SU-DHL-6 (cell line): ENCODE measurements at regions not wholly inside any gene's neighbourhood (a gene's known extent, or its start where the extent isn't known, plus 50 kb on each side); places are given as distances from the start of the nearest gene placed in this dataset.

Experiments used
- H2AFZ ChIP-seq: fragments of 200-600 bp; sonication (generic); 2 replicates; pipeline ENCODE4 v1.6.1; 2014; ENCODE audit warnings: low read depth, mild to moderate bottlenecking, moderate library complexity, mixed read lengths, antibody characterized with exemption, low read length; ENCODE audit not compliant: severe bottlenecking
- H3F3A ChIP-seq: fragments of 200-600 bp; shearing (Covaris generic); 2 replicates; pipeline ENCODE4 v1.6.0; 2016; ENCODE audit warnings: antibody characterized with exemption, mild to moderate bottlenecking; ENCODE audit not compliant: insufficient read depth
- H3K27ac ChIP-seq: fragments of 200-600 bp; sonication (generic); 2 replicates; pipeline ENCODE4 v1.5.1; 2016; ENCODE audit warnings: low read depth, mild to moderate bottlenecking, low read length, moderate library complexity, mixed read lengths
- H3K27me3 ChIP-seq: fragments of 200-600 bp; sonication (generic), shearing (Covaris generic); 2 replicates; pipeline ENCODE4 v1.6.0; 2014; ENCODE audit warnings: mild to moderate bottlenecking, low read length
- H3K36me3 ChIP-seq: fragments of 200-600 bp; sonication (generic); 2 replicates; pipeline ENCODE4 v1.6.1; 2014; ENCODE audit warnings: mild to moderate bottlenecking, low read length, mixed read lengths
- H3K4me2 ChIP-seq: fragments of 300-600, 200-600 bp; shearing (Covaris generic), sonication (generic); 2 replicates; pipeline ENCODE4 v1.6.0; 2014; ENCODE audit warnings: low read length, low read depth, mild to moderate bottlenecking; ENCODE audit not compliant: poor library complexity, severe bottlenecking
- H3K4me3 ChIP-seq: fragments of 200-600 bp; sonication (generic); 2 replicates; pipeline ENCODE4 v1.5.1; 2014; ENCODE audit warnings: antibody characterized with exemption, low read length, mild to moderate bottlenecking, mixed read lengths; ENCODE audit not compliant: insufficient read depth, poor library complexity, severe bottlenecking
- H3K79me2 ChIP-seq: fragments of 200-600 bp; sonication (generic); 2 replicates; pipeline ENCODE4 v1.6.1; 2014; ENCODE audit warnings: mild to moderate bottlenecking, low read length, moderate library complexity; ENCODE audit not compliant: insufficient read depth
- H3K9ac ChIP-seq: fragments of 200-600 bp; sonication (generic); 2 replicates; pipeline ENCODE4 v1.7.0; 2014; ENCODE audit warnings: mild to moderate bottlenecking, low read length
- H3K9me2 ChIP-seq: fragments of 200-600 bp; sonication (generic); replicated peaks from 2 replicates; pipeline ENCODE4 v1.6.1; 2014; ENCODE audit warnings: low read length; ENCODE audit not compliant: insufficient read depth
- H3K9me3 ChIP-seq: fragments of 200-600 bp; sonication (generic); 2 replicates; pipeline ENCODE4 v1.6.1; 2014; ENCODE audit warnings: low read length, mixed read lengths; ENCODE audit not compliant: insufficient read depth
- H4K20me1 ChIP-seq: fragments of 200-600 bp; sonication (generic); 2 replicates; pipeline ENCODE4 v1.6.1; 2014; ENCODE audit warnings: low read depth, mild to moderate bottlenecking, antibody characterized with exemption, low read length, moderate library complexity, mixed read lengths
- EZH2phosphoT487 ChIP-seq: fragments of 200-600 bp; sonication (generic), shearing (Covaris generic); conservative IDR thresholded peaks from 2 replicates; pipeline ENCODE4 v1.6.1; 2018; ENCODE audit warnings: mild to moderate bottlenecking, antibody characterized with exemption, low read length, moderate library complexity, mixed read lengths
- TF ChIP-seq, protein P1 (sequence below): fragments of 200-600 bp; sonication (generic); IDR thresholded peaks from one replicate; pipeline ENCODE4 v1.5.1; 2017; ENCODE audit warnings: antibody characterized with exemption, mild to moderate bottlenecking, low read length, moderate library complexity; ENCODE audit not compliant: insufficient read depth, poor library complexity, severe bottlenecking

DNA sequence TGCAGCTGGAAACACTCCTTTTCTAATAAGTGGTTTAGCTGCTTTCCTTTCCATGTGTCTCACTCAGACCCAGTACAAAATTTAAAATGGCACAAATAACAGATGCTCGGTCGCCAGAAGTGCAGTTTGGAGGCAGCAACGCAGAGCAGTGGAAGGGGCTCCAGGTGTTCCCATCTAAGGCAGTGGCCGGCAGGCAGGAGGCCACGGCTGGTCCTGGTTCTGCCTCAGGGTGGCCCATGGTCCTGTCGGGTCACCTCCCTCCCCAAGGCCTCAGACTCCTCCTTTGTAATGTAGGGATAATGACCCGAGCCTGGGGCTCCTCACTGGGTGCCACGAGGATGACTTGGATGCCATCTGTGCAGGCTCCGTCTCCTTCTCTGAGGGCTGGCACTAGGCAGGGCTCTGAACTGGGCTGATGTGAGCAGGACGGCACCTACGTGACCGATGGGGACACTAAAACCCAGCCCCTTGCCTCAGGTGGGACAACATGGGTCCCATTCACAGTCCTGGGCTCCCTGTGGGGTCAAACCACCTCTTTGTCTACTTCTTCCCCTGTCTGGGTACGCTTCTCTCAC, 80.9 kb upstream of the SLC66A3 start:
- Histone ChIP-seq H3K9ac (no peak overlapping the region), H3F3A (no peaks in the 10 kb centered on the region), H3K79me2 (no peaks in the 10 kb centered on the region), H2AFZ (no peak overlapping the region), H3K4me2 (no peak overlapping the region), H3K9me2 (no peaks in the 10 kb centered on the region), H3K9me3 (no peaks in the 10 kb centered on the region), H4K20me1 (no peaks in the 10 kb centered on the region), H3K27me3 (0 out of 2 replicates have a peak, but pooled peaks cover 3% of the 10 kb centered on the region), H3K36me3 (no peaks in the 10 kb centered on the region), H3K4me3 (no peak overlapping the region), H3K27ac (no peak overlapping the region)
- TF ChIP-seq, protein P1, sequence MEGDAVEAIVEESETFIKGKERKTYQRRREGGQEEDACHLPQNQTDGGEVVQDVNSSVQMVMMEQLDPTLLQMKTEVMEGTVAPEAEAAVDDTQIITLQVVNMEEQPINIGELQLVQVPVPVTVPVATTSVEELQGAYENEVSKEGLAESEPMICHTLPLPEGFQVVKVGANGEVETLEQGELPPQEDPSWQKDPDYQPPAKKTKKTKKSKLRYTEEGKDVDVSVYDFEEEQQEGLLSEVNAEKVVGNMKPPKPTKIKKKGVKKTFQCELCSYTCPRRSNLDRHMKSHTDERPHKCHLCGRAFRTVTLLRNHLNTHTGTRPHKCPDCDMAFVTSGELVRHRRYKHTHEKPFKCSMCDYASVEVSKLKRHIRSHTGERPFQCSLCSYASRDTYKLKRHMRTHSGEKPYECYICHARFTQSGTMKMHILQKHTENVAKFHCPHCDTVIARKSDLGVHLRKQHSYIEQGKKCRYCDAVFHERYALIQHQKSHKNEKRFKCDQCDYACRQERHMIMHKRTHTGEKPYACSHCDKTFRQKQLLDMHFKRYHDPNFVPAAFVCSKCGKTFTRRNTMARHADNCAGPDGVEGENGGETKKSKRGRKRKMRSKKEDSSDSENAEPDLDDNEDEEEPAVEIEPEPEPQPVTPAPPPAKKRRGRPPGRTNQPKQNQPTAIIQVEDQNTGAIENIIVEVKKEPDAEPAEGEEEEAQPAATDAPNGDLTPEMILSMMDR, result no peak
- TF ChIP-seq EZH2phosphoT487, result no peak

GRCh38 chr2:11075221-11075620, 80.0 kb upstream of the SLC66A3 start:
- no peaks in the 10 kb centered on the region for H3K36me3 ChIP-seq
- TF ChIP-seq EZH2phosphoT487, result no peak
- TF ChIP-seq, protein P1, result no peak
- H3F3A ChIP-seq, result no peaks in the 10 kb centered on the region
- H2AFZ ChIP-seq, result no peak overlapping the region
- no peaks in the 10 kb centered on the region for H3K79me2 ChIP-seq
- no peaks in the 10 kb centered on the region for H3K9me3 ChIP-seq
- no peaks in the 10 kb centered on the region for H4K20me1 ChIP-seq
- H3K9me2 ChIP-seq, result no peaks in the 10 kb centered on the region
- no peak overlapping the region for H3K4me2 ChIP-seq
- 0 out of 2 replicates have a peak, but pooled peaks cover 3% of the 10 kb centered on the region for H3K27me3 ChIP-seq
- H3K4me3 ChIP-seq, result no peak overlapping the region
- no peak overlapping the region for H3K9ac ChIP-seq
- no peak overlapping the region for H3K27ac ChIP-seq

- no peak overlapping the region for H3K27ac ChIP-seq
- TF ChIP-seq, protein P1, result no peak
- no peak for TF ChIP-seq EZH2phosphoT487
- H3K9me3 ChIP-seq, result no peaks in the 10 kb centered on the region
- H4K20me1 ChIP-seq, result no peaks in the 10 kb centered on the region
- no peaks in the 10 kb centered on the region for H3K36me3 ChIP-seq
- H3K4me3 ChIP-seq, result no peak overlapping the region
- H2AFZ ChIP-seq, result no peak overlapping the region
- no peak overlapping the region for H3K4me2 ChIP-seq
- no peaks in the 10 kb centered on the region for H3K9me2 ChIP-seq
- no peak overlapping the region for H3K9ac ChIP-seq
- no peaks in the 10 kb centered on the region for H3K79me2 ChIP-seq
- no peaks in the 10 kb centered on the region for H3K27me3 ChIP-seq
- no peaks in the 10 kb centered on the region for H3F3A ChIP-seq
Measured at GRCh38 chr2:11077411-11077810, 77.9 kb upstream of the SLC66A3 start.
